Mesendoderm (in vitro differentiated cells): ENCODE measurements at regions not wholly inside any gene's neighbourhood (a gene's known extent, or its start where the extent isn't known, plus 50 kb on each side); places are given as distances from the start of the nearest gene placed in this dataset.

Experiments
- DNase-seq: peaks from one replicate; pipeline ENCODE4 v3.0.0; 2013
- H2AK5ac ChIP-seq: 2 replicates; pipeline ENCODE4 v1.6.1; 2013; ENCODE audit warnings: low read length, inconsistent platforms
- H2BK120ac ChIP-seq: 2 replicates; pipeline ENCODE4 v1.6.1; 2013; ENCODE audit warnings: low read depth, mild to moderate bottlenecking, low read length, moderate library complexity, mixed read lengths
- H2BK15ac ChIP-seq: replicated peaks from 2 replicates; pipeline ENCODE4 v1.6.1; 2013; ENCODE audit warnings: low read depth, mild to moderate bottlenecking, moderate library complexity
- H2BK5ac ChIP-seq: 2 replicates; pipeline ENCODE4 v1.6.1; 2013; ENCODE audit warnings: low read length, inconsistent platforms
- H3K18ac ChIP-seq: 2 replicates; pipeline ENCODE4 v1.6.1; 2013; ENCODE audit warnings: mild to moderate bottlenecking, low read length, mixed read lengths
- H3K23ac ChIP-seq: one replicate; pipeline ENCODE4 v1.6.1; 2013; ENCODE audit warnings: low read length
- H3K27ac ChIP-seq: 2 replicates; pipeline ENCODE4 v1.5.1; 2013; ENCODE audit warnings: low read depth, mild to moderate bottlenecking, inconsistent platforms, low read length, moderate library complexity
- H3K27me3 ChIP-seq: 2 replicates; pipeline ENCODE4 v1.6.1; 2013; ENCODE audit warnings: low read length, control low read depth, mild to moderate bottlenecking, inconsistent platforms; ENCODE audit not compliant: insufficient read depth, poor library complexity
- H3K36me3 ChIP-seq: 2 replicates; pipeline ENCODE4 v1.6.1; 2013; ENCODE audit warnings: low read length, inconsistent platforms; ENCODE audit not compliant: control insufficient read depth, insufficient read depth
- H3K4ac ChIP-seq: one replicate; pipeline ENCODE4 v1.6.1; 2013; ENCODE audit warnings: low read depth, mild to moderate bottlenecking, low read length, moderate library complexity
- H3K4me1 ChIP-seq: 2 replicates; pipeline ENCODE4 v1.6.1; 2013; ENCODE audit warnings: low read depth, low read length, inconsistent platforms; ENCODE audit not compliant: control insufficient read depth
- H3K4me2 ChIP-seq: 2 replicates; pipeline ENCODE4 v1.6.1; 2013; ENCODE audit warnings: low read length
- H3K4me3 ChIP-seq: 2 replicates; pipeline ENCODE4 v1.5.1; 2013; ENCODE audit warnings: mild to moderate bottlenecking, low read length
- H3K56ac ChIP-seq: one replicate; pipeline ENCODE4 v1.6.1; 2013; ENCODE audit warnings: low read length
- H3K79me1 ChIP-seq: 2 replicates; pipeline ENCODE4 v1.6.1; 2013; ENCODE audit warnings: low read length, inconsistent platforms
- H3K79me2 ChIP-seq: 2 replicates; pipeline ENCODE4 v1.6.1; 2013; ENCODE audit warnings: mild to moderate bottlenecking, low read length; ENCODE audit not compliant: control insufficient read depth, insufficient read depth
- H3K9ac ChIP-seq: 2 replicates; pipeline ENCODE4 v1.6.1; 2013; ENCODE audit warnings: low read length, inconsistent platforms
- H4K5ac ChIP-seq: one replicate; pipeline ENCODE4 v1.6.1; 2013; ENCODE audit warnings: low read length
- H4K8ac ChIP-seq: one replicate; pipeline ENCODE4 v1.6.1; 2013; ENCODE audit warnings: low read depth, mild to moderate bottlenecking, control low read depth, low read length, moderate library complexity
- WGBS: extraction: QIAGEN DNeasy Blood & Tissue Kit; methylation state at CpG from one replicate; pipeline ENCODE4 v1.1.7; 2013; ENCODE audit warnings: low lambda C conversion rate, missing lambda C conversion rate; ENCODE audit not compliant: insufficient coverage; ENCODE audit errors: extremely low coverage; 5-methylcytosine and 5-hydroxymethylcytosine counted together

DNA sequence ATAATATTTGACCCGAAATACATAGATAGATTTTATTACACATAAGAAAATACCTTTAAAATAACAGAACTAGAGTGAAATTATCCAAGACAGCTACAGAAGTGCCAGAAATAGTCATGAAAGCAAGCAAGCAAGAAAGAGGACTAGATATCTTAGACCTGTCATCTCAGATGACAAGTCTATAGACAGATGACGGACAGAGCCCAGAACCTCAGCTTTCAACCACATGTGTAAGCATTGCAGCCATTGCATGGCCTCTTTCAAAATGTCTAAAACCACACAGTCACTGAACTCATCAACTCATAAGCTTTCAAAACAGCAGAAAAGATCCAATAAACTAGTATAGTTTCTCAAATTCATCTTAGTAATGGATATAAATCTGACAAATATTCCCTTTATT, 59.8 kb upstream of the FHIT start:
- no peak overlapping the region for H4K5ac ChIP-seq
- DNase-seq = no peak
- H2BK5ac ChIP-seq = no peak overlapping the region
- no peak overlapping the region for H3K4ac ChIP-seq
- no peaks in the 10 kb centered on the region for H3K79me1 ChIP-seq
- H3K9ac ChIP-seq = no peak overlapping the region
- no peaks in the 10 kb centered on the region for H3K4me1 ChIP-seq
- no peak overlapping the region for H2BK15ac ChIP-seq
- H2BK120ac ChIP-seq = no peak overlapping the region
- no peak overlapping the region for H3K18ac ChIP-seq
- H3K27me3 ChIP-seq = no peaks in the 10 kb centered on the region
- H3K27ac ChIP-seq = no peak overlapping the region
- no peaks in the 10 kb centered on the region for H3K36me3 ChIP-seq
- no peak overlapping the region for H3K4me2 ChIP-seq
- H3K23ac ChIP-seq = no peak overlapping the region
- no peak overlapping the region for H2AK5ac ChIP-seq
- WGBS = no CpG with 5 or more reads among the region's 2 CpGs
- H3K56ac ChIP-seq = no peak overlapping the region
- H3K4me3 ChIP-seq = no peak overlapping the region
- H3K79me2 ChIP-seq = no peaks in the 10 kb centered on the region
- no peak overlapping the region for H4K8ac ChIP-seq

DNA sequence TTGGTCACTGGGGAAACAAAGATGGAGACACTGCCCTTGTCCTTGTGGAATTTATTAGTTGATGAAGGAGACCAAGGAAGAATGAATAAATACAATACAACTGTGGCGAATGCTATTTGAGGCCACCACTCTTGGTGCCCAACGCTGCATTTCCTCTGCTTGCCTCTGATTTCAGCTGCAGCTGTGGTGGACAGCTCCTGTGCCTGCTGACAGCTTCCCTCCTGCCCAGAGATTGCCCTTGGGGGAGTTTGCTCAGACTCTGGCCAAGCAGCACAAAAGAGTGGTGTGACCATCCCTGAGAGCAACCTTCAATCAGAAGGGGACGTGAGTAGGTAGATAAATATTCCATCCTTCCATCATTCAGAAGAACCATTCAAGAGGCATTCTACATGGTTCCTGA, 64.6 kb upstream of the FHIT start:
- H4K8ac ChIP-seq = no peak overlapping the region
- H3K27ac ChIP-seq = no peak overlapping the region
- H3K4me2 ChIP-seq = no peak overlapping the region
- H3K56ac ChIP-seq = no peak overlapping the region
- no peak overlapping the region for H4K5ac ChIP-seq
- DNase-seq = peak; percentile 70
- H3K4ac ChIP-seq = no peak overlapping the region
- no peak overlapping the region for H2BK120ac ChIP-seq
- no peak overlapping the region for H3K9ac ChIP-seq
- no peaks in the 10 kb centered on the region for H3K4me1 ChIP-seq
- no CpG with 5 or more reads among the region's 3 CpGs for WGBS
- H2AK5ac ChIP-seq = no peak overlapping the region
- H3K4me3 ChIP-seq = no peak overlapping the region
- H3K27me3 ChIP-seq = no peaks in the 10 kb centered on the region
- no peaks in the 10 kb centered on the region for H3K79me1 ChIP-seq
- H3K36me3 ChIP-seq = no peaks in the 10 kb centered on the region
- H2BK5ac ChIP-seq = no peak overlapping the region
- H3K23ac ChIP-seq = no peak overlapping the region
- H3K79me2 ChIP-seq = no peaks in the 10 kb centered on the region
- H3K18ac ChIP-seq = no peak overlapping the region
- no peak overlapping the region for H2BK15ac ChIP-seq

DNA sequence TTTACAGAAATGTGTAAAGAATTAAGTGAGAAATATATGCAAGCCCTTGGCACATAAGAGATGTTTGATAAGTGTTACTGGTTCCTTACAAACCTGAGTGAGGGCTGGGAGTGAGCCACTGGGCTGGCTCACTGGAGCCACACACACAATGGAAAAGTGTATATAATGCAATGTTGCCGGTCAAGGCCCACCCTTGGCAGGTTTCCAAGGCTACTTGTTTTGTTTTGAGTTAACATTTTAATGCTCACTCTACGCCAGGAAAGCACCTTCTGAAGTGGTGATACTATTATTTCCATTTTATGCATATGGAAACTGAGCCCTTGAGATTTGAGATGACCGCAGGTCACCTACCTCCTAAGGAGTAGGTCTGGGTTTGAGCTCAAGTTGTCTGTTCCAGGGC, 71.8 kb upstream of the FHIT start:
- DNase-seq = no peak
- H4K5ac ChIP-seq = no peak overlapping the region
- no peak overlapping the region for H3K56ac ChIP-seq
- no peak overlapping the region for H3K4me2 ChIP-seq
- H3K79me1 ChIP-seq = no peaks in the 10 kb centered on the region
- no peak overlapping the region for H3K18ac ChIP-seq
- WGBS = no CpG with 5 or more reads among the region's 3 CpGs
- no peaks in the 10 kb centered on the region for H3K27me3 ChIP-seq
- no peak overlapping the region for H3K9ac ChIP-seq
- H3K27ac ChIP-seq = no peak overlapping the region
- H2BK5ac ChIP-seq = no peak overlapping the region
- no peak overlapping the region for H3K4me3 ChIP-seq
- no peak overlapping the region for H4K8ac ChIP-seq
- no peak overlapping the region for H3K23ac ChIP-seq
- no peaks in the 10 kb centered on the region for H3K79me2 ChIP-seq
- no peak overlapping the region for H3K4ac ChIP-seq
- no peak overlapping the region for H2BK120ac ChIP-seq
- H3K4me1 ChIP-seq = no peaks in the 10 kb centered on the region
- H2AK5ac ChIP-seq = no peak overlapping the region
- H2BK15ac ChIP-seq = no peak overlapping the region
- no peaks in the 10 kb centered on the region for H3K36me3 ChIP-seq

DNA sequence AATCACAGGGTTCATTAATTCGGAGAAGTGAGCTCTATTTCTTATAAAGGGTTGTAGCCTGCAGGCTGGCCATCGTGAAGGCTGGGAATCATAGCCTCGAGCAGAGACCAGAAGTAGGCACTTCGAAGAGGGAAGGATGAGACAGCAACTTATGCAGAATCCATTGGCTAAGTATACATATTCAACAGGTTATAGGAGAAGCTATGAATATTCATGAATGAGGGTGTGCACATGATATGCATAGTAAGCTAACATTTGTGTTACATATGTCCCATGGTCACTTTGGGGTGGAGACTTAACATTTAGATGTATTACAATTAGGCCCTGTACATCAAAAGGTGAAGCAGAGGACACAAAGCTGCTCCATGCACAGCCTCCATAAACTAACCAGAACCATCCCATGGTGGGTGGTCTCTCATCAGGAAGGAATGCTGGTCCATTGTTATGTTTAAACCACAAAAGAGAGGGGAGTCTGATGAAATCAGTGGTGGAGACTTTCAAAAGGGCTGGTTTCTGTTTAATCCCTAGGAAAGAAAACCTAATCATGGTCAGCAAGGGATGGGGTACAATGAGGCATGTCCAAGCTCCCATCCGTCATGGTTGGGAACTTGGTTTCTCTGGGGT, 80.8 kb upstream of the FHIT start:
- WGBS = no CpG with 5 or more reads among the region's 5 CpGs
- H3K9ac ChIP-seq = no peak overlapping the region

DNA sequence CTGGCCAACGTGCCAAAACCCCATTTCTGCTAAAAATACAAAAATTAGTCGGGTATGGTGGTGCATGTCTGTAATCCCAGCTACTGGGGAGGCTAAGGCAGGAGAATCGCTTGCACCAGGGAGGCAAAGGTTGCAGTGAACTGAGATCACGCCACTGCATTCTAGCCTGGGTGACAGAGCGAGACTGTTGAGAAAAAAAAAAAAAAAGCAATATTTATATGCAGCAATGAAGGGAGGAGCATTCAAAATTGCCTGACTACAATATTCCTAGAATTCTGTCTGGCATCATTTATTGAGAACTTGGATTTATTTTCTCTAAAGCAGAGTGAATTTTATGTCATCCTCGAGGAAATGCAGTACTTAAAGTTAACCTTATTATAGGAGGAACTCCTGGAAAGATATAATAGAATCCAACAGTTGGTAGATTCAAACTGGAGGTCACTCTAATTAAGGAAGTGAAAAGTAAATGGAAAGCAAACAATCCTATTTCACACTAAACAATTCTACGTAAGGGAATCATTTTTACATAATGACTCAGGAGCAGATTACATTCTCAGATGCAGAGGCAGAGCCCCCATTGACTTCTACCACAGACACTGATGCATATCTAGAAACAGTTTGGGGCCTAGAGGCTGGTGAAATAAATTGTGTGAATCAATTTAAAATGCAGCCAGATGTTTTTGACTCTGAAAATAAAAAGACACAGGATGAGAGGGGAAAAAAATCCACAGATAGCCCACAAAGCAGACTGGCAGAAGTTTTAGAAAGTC, 82.1 kb upstream of the FHIT start:
- no CpG with 5 or more reads among the region's 7 CpGs for WGBS
- DNase-seq = peak; percentile 93
- Histone ChIP-seq H3K27ac (peak overlapping the region; percentile 18), H3K18ac (no peak overlapping the region), H3K4me1 (peaks cover 7% of the 10 kb centered on the region), H4K8ac (no peak overlapping the region), H2BK120ac (peak overlapping the region; percentile 49), H3K23ac (no peak overlapping the region), H2BK5ac (peak overlapping the region; percentile 24), H3K79me1 (no peaks in the 10 kb centered on the region), H3K9ac (no peak overlapping the region), H2AK5ac (no peak overlapping the region), H2BK15ac (no peak overlapping the region), H3K4me2 (no peak overlapping the region), H3K4ac (peak overlapping the region; percentile 62), H3K4me3 (no peak overlapping the region), H3K56ac (peak overlapping the region; percentile 17), H4K5ac (no peak overlapping the region), H3K79me2 (no peaks in the 10 kb centered on the region), H3K36me3 (no peaks in the 10 kb centered on the region), H3K27me3 (no peaks in the 10 kb centered on the region)

More for the DNA sequence above, 80.8 kb upstream of the FHIT start:
- no peak overlapping the region for H2BK15ac ChIP-seq
- H2BK120ac ChIP-seq = no peak overlapping the region
- no peak overlapping the region for H3K27ac ChIP-seq
- no peak overlapping the region for H3K4me2 ChIP-seq
- no peak overlapping the region for H3K4ac ChIP-seq
- no peak overlapping the region for H4K5ac ChIP-seq
- no peak overlapping the region for H3K56ac ChIP-seq
- H3K4me3 ChIP-seq = no peak overlapping the region
- H3K4me1 ChIP-seq = peaks cover 7% of the 10 kb centered on the region
- H3K27me3 ChIP-seq = no peaks in the 10 kb centered on the region
- H4K8ac ChIP-seq = no peak overlapping the region
- H2BK5ac ChIP-seq = no peak overlapping the region
- peak; percentile 88 for DNase-seq
- H3K79me1 ChIP-seq = no peaks in the 10 kb centered on the region
- H2AK5ac ChIP-seq = no peak overlapping the region
- H3K79me2 ChIP-seq = no peaks in the 10 kb centered on the region
- no peak overlapping the region for H3K23ac ChIP-seq
- no peaks in the 10 kb centered on the region for H3K36me3 ChIP-seq
- peak overlapping the region; percentile 57 for H3K18ac ChIP-seq
